ENCODE measurements at regions not wholly inside any gene's neighbourhood (a gene's known extent, or its start where the extent isn't known, plus 50 kb on each side); places are given as distances from the start of the nearest gene placed in this dataset.

DNA sequence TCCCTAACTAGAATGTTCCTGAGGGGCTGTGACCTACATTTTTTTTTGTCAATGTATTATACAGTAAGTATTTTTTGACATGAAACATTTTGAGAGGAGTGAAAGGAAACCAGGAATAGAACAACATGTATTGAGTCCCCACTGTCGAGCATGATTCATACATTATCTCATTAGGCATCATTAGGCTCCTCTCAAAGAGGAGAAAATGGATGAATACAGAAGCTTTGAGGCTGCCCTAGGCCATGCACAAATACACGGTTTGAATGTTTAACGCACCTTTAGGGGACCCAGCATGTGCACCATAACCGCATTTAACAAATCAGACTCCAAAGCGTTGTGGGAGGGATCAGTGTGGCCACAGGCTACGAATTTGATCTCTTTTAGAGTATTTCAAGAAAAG is 87.8 kb downstream of the TBXT start:
- H3K36me3 Mint-ChIP-seq (ENCODE audit: unreplicated experiment) = no peaks in the 10 kb centered on the region
- no peaks in the 10 kb centered on the region for H3K27me3 Mint-ChIP-seq (ENCODE audit: unreplicated experiment)
- H3K4me1 Mint-ChIP-seq (ENCODE audit: low read depth, unreplicated experiment) = no peaks in the 10 kb centered on the region
- TF ChIP-seq, protein P1, sequence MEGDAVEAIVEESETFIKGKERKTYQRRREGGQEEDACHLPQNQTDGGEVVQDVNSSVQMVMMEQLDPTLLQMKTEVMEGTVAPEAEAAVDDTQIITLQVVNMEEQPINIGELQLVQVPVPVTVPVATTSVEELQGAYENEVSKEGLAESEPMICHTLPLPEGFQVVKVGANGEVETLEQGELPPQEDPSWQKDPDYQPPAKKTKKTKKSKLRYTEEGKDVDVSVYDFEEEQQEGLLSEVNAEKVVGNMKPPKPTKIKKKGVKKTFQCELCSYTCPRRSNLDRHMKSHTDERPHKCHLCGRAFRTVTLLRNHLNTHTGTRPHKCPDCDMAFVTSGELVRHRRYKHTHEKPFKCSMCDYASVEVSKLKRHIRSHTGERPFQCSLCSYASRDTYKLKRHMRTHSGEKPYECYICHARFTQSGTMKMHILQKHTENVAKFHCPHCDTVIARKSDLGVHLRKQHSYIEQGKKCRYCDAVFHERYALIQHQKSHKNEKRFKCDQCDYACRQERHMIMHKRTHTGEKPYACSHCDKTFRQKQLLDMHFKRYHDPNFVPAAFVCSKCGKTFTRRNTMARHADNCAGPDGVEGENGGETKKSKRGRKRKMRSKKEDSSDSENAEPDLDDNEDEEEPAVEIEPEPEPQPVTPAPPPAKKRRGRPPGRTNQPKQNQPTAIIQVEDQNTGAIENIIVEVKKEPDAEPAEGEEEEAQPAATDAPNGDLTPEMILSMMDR (IDR thresholded peaks at IDR 0.05; ENCODE audit: partially characterized antibody, unreplicated experiment) = no peak
- no peak for DNase-seq
- no peaks in the 10 kb centered on the region for H3K9me3 Mint-ChIP-seq (ENCODE audit: unreplicated experiment)
- no peak overlapping the region for H3K27ac Mint-ChIP-seq (ENCODE audit: unreplicated experiment)
- no peak overlapping the region for H3K4me3 Mint-ChIP-seq (ENCODE audit: unreplicated experiment)

DNA sequence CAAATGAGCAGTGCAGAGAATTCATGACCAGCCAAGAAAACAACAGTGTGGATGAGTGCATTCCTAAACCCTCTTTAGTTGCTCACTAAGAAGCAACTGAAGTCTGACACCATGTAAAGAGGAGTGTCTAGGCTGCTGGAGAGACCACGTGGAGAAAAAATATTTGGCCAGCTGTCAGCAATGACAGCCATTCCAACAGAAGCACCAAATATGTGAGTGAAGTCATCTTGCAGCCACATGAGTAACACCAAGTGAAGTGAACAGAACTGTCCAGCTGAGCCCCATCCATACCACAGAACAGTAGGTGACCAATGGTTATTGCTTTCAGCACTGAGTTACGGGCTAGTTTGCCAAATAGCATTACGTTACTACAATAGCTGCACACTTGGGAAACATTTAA is 89.4 kb downstream of the TBXT start:
- TF ChIP-seq, protein P1 (IDR thresholded peaks at IDR 0.05; ENCODE audit: partially characterized antibody, unreplicated experiment) = no peak
- Mint-ChIP-seq H3K27ac (ENCODE audit: unreplicated experiment) (no peak overlapping the region), H3K9me3 (ENCODE audit: unreplicated experiment) (no peaks in the 10 kb centered on the region), H3K4me3 (ENCODE audit: unreplicated experiment) (no peak overlapping the region), H3K4me1 (ENCODE audit: low read depth, unreplicated experiment) (no peaks in the 10 kb centered on the region), H3K27me3 (ENCODE audit: unreplicated experiment) (no peaks in the 10 kb centered on the region), H3K36me3 (ENCODE audit: unreplicated experiment) (no peaks in the 10 kb centered on the region)
- no peak for DNase-seq

DNA sequence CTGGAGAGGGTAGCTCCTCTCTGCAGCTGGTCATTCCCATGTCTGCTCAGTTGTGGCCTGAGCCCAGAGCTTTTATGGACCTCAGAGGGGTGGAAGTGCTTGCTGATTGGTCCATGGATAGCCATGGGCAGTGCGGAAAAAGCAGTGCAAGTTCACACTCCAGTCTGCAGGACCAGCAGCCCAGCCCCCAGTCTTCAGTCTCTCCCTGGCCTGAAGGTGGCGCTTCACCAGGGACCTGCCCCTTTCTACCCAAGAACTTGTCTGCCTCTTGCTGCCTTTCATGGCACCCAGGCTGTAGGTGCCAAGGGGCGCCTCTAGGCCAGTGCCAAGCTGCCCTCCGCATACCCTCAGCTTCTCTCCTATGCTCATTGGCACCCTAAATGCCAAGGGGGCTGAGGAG is 91.0 kb downstream of the TBXT start:
- H3K27me3 Mint-ChIP-seq (ENCODE audit: unreplicated experiment) = no peaks in the 10 kb centered on the region
- no peak overlapping the region for H3K4me3 Mint-ChIP-seq (ENCODE audit: unreplicated experiment)
- no peak overlapping the region for H3K27ac Mint-ChIP-seq (ENCODE audit: unreplicated experiment)
- no peaks in the 10 kb centered on the region for H3K4me1 Mint-ChIP-seq (ENCODE audit: low read depth, unreplicated experiment)
- DNase-seq = no peak
- H3K9me3 Mint-ChIP-seq (ENCODE audit: unreplicated experiment) = no peaks in the 10 kb centered on the region
- TF ChIP-seq, protein P1 (IDR thresholded peaks at IDR 0.05; ENCODE audit: partially characterized antibody, unreplicated experiment) = no peak
- H3K36me3 Mint-ChIP-seq (ENCODE audit: unreplicated experiment) = no peaks in the 10 kb centered on the region

DNA sequence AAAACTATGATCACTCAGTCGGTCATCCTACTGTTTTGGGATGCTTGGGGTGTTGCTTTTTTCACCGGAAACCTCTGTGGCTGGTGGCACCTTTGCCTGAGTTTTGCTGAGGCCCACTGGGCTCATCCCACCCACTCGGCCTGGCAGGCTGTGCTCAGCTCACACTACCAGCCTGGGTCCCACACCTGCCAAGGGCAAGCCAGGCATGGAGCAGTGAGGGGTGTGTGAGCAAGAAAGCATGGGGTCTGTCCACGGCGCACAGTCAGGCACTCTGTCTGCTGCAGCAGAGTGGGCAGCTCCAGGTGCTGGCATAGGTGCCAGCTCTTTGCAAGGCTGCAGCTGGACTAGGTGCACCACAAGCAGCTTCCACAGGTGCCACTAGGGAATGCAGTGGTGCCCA is 91.7 kb downstream of the TBXT start:
- no peaks in the 10 kb centered on the region for H3K36me3 Mint-ChIP-seq (ENCODE audit: unreplicated experiment)
- H3K27ac Mint-ChIP-seq (ENCODE audit: unreplicated experiment) = no peak overlapping the region
- no peaks in the 10 kb centered on the region for H3K4me1 Mint-ChIP-seq (ENCODE audit: low read depth, unreplicated experiment)
- TF ChIP-seq, protein P1 (IDR thresholded peaks at IDR 0.05; ENCODE audit: partially characterized antibody, unreplicated experiment) = no peak
- no peaks in the 10 kb centered on the region for H3K27me3 Mint-ChIP-seq (ENCODE audit: unreplicated experiment)
- DNase-seq = no peak
- H3K4me3 Mint-ChIP-seq (ENCODE audit: unreplicated experiment) = no peak overlapping the region
- no peaks in the 10 kb centered on the region for H3K9me3 Mint-ChIP-seq (ENCODE audit: unreplicated experiment)

DNA sequence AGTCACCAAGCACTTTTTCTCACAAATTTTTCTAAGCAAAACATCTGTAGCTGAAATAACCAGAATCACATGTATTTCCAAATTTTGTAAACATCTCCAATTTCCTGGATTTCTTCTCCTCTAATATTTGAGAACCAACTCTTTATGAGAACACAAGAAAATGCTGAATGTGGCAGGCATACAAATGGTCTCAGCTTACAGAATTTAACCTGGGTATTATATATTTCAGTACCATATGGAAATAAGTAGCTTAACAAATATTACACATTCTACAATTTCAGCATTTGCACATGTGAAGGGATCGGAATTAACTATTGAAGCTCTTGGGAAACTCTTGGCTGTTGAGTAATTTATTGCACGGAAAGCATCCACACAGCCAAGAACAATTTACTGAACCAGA is 92.5 kb downstream of the TBXT start:
- Mint-ChIP-seq H3K4me1 (ENCODE audit: low read depth, unreplicated experiment) (no peaks in the 10 kb centered on the region), H3K9me3 (ENCODE audit: unreplicated experiment) (no peaks in the 10 kb centered on the region), H3K4me3 (ENCODE audit: unreplicated experiment) (no peak overlapping the region), H3K27me3 (ENCODE audit: unreplicated experiment) (no peaks in the 10 kb centered on the region), H3K27ac (ENCODE audit: unreplicated experiment) (no peak overlapping the region), H3K36me3 (ENCODE audit: unreplicated experiment) (no peaks in the 10 kb centered on the region)
- TF ChIP-seq, protein P1 (IDR thresholded peaks at IDR 0.05; ENCODE audit: partially characterized antibody, unreplicated experiment) = no peak
- DNase-seq = no peak
